Activated CD8-positive, alpha-beta memory T cell treated with anti-CD3 and anti-CD28 coated beads, Interleukin-2, amount 50 U/mL, for 48 hours (primary cell): ENCODE measurements at regions not wholly inside any gene's neighbourhood (a gene's known extent, or its start where the extent isn't known, plus 50 kb on each side); places are given as distances from the start of the nearest gene placed in this dataset.

ENCODE experiments used
- DNase-seq: peaks from one replicate; pipeline ENCODE4 v3.0.0-alpha.2; 2020

DNA sequence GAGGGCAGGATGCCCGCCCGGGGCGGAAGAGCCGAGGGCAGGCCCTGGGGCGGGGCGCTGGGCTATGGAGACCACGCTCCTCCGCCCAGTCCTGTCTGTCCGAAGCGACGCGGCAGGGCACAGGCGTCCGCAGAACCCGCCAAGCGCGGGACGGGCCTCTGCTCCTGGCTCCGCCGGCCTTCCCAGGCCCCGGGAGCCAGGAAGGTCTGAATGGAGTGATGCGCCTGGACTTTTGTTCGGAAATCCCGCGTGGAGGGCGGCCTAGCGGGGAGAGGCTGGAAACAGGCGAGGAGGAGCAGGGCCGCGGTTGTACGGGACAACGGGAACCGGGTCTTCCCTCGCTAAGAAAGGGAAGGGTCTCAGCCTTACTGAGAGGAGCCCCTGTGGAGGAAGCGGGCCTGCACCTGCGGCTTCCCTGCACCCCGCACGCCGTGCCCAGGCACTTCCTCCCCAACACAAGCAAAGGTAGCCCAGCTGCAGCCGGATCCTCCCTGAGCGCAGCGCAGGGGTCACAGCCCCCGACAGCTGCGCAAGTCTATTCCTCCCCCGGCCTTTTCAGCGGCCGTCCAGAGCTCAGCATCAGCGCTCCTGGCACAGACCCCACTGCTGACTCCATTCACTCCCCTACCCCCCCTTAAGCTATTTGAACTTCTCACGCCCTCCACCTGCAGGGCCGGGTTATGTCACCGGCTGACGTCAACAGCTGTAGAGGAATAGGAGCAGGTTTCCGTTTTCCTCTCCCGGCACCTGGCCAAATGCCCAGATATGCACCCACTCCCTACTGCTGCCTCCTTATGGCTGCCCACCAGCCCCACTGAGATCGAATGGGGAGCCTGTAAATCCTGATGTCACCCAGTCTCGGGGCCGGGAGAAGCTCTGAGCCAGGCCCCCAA is 143.2 kb upstream of the RET start:
- DNase-seq, result no peak

DNA sequence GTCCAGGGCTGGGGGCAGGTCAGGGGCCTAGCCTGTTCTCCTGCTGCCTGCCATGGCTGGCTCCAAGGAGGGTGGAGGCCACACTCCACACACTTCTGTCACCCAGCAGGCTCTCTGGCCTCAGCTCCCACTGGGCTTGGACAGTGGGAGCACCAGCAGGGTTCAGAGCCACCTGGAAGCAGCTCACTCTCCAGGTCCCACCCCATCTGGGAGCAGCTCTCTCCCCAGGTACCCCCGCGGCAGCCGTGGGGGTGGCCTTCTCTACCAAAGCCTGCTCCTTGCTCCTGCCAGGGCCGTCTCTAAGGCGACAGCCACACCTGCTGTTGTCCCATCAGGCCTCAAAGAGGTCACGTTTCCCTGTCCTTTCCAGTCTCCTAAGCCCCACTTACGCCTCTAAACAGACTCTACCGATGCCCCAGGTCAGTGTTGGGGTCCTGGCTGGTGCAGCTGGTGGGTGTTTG is 142.5 kb upstream of the RET start:
- no peak for DNase-seq

DNA sequence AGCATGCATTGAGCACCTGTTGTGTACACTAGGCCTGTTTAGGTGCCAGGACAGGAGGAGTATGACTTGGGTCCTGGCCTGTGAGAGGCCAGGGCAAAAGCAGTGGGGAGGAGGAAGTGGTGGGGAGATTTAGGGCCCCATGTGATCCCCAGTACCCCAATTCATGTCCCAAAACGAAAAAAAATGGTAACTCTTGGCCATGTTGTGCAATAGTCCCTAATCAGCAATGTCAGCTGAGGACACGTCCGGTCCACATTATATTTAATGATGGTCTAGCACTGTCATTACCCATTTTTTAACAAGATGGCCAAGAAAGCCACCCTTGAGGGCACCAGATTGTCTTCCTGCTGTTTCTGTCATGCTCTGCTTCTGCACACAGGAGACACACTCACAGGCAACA is 142.0 kb upstream of the RET start:
- DNase-seq, result no peak

DNA sequence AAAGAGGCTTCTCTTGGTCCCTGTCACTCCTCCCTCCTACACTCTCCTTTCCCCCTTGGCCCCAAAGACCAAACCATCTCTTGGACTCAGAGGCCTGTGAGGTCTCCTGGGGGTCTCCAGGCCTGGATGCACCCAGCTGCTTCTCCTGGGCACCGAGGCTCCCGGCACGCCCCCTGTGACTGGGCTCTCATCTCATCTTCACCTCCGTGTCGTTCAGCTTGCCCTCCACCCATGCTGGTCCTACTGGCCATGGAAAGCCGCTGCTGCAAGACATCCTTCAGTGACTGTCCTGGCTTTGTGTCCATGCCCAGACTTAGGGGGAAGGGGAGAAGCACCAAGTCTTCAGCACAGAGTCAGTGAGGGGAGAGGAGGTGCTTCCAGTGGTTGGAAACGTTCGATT is 141.4 kb upstream of the RET start:
- no peak for DNase-seq

DNA sequence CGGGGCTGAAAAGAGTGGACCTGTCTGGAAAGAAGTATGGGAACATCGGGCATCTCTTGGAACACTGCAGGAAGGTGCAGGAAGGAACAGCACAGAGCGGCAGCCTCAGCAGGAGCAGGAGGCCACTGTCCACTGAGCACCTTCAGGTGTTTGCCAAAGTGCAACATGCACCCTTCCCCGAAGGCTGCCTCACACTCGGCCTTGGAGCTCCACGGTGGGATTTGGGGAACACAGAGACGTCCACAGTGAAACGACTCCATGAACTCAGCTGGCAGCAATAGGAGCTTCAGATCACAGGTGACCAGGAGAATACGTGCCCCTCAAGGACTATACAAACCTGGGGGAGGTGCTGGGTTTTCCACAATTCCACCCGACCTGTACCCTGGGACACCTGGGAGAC is 140.3 kb upstream of the RET start:
- DNase-seq, result peak; percentile 20

DNA sequence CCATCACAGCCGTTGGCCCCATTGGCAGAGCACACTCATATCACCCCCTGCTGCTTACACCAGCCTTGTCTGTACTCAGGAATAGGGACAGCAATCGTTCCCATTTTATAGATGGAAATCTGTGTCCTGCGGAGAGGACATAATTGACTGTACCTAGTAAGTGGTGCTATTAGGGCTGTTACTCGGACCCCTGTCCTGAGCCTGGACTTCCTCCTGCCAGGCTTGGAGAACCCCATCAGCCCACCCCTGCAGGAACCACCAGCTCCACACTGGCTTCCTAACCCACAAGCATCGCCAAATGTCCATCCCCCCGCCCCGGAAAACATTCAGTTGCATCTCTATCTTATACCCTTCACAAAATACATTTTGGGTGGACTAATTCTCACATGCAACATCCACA is 139.8 kb upstream of the RET start:
- no peak for DNase-seq

DNA sequence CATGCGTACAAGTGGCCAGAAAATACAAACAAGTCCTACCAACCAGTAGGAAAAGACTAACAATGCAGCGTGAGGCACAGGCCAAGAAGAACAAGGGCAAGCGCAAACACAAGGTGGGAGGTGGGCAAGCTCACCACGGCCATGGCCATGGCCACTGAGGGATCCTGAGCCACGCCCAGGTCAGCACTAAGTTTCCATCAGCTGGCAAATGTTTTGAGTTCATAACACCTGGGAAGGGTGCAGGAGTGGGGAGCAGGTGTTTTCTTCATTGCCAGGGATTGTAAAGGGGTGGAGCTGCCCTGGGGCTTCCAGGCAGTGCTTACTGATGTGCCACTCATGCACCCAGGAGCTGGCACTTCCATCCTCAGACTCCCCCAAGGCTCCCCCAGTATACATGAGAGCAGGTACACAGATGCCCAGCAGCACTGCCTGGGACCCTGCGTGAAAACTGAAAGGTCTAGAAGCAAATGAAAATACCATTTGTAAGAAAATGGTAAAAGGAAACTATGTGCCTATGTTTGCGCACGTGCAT is 139.2 kb upstream of the RET start:
- peak; percentile 28 for DNase-seq

DNA sequence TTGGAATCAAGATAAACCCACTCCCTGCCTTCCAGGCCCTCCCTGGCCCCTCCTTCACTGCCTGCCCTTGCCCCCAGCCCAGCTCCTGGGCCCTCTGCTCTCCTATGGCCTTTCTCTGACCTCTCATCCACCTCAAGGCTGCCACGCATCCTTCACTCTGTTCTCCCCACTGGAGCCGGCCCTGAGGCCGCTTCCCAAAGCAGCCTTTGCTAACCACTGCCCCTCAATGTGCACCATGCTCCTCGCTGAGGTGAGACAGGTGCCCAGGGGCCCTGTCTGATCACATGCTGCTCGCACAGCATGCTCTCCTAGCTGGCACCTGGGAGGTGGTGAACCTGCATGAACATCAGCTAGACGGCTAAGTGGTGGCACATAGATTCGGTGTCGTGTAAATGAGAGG is 138.5 kb upstream of the RET start:
- DNase-seq, result peak; percentile 12

DNA sequence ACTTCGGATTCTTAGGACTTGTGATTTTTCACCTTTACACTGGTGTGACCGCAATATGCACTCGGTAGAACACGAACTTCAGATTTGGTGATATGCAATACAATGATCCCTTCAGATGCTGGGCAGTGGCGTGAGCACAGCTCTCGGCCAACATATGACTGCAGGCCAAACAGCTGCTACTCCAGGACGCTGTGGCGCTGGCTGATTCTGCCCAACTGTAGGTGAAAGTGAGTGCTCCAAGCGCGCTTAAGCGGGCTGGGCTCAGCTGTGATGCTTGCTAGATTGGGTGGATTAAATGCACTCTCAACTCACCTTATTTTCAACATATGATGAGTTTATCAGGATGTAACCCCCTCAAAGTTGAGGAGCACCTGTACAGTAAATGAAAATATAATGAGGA is 137.6 kb upstream of the RET start:
- DNase-seq, result no peak

- DNase-seq, result no peak
These were observed 137.0 kb upstream of the RET start for GRCh38 chr10:42939685-42940366.

DNA sequence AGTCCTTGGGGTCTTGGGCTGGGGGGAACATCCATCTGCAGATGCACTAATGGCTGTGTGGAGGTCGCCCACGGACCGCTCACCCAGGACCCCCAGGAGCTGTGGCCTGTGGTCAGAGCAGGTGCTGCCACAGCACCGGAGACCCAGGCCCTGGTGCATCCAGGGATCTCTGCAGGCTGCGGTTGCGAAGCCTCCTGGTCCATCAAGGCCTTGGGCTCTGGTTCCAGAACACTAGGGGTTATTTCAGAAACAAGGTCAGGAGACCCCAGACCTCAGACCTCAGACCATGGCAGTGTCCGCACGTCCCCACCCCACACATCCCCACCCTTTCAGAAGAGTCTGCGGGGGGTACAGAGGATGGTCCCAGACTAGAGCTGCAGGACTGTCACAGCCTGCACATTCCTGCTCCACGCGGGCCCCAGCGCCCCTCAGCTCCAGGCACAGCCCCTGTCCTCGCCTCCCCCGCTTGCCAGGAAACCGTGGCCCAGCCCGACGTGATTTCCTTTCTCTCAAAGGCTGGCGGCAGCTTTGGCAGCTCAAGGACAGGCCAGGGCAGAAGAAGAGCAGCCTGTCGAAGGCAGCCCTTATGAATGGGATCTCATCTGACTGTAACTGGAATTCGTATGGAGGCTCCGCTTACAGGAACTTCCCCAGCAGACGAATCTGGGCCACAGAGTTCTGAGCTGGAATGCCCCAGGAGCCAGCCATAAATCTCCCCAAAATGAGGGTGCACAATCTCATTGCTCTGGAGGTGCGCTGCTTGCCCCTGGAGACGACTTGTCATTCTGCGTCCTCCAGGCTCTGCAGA is 136.2 kb upstream of the RET start:
- DNase-seq, result peak; percentile 26

- peak; percentile 18 for DNase-seq
These were observed 135.6 kb upstream of the RET start for GRCh38 chr10:42941295-42941644.

GRCh38 chr10:42941790-42942189 is 135.1 kb upstream of the RET start:
- no peak for DNase-seq

DNA sequence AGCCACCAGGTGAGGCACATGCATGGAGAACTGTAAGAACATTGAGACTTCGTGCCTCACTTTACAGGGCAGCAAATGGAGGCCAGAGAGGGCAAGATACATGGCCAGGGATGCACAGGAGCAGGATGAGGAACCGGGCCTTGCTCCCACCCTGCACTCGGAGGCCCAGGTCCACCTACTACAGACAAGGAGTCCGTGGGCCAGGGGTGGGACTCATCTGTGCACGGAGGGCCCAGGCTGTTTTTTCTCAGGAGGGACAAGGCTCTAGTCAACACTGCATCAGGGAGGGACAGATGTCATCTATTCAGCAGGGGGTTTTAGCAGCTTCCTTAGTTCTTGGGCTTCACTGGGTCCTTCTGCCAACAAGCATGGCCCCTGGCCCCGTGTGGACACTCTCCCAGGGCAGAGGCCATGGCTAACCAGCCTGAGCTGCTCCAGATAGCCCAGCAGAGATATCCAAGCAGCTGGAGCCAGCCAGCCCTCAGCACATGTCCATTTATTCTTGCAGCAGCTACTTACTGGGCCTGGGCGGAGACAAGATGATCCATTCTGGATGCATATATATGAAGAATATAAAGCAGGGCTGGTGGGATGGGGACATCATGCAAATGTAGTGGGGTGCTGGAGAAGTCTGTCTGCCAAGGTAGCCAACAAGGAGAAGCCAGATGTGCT is 134.5 kb upstream of the RET start:
- peak; percentile 15 for DNase-seq

DNA sequence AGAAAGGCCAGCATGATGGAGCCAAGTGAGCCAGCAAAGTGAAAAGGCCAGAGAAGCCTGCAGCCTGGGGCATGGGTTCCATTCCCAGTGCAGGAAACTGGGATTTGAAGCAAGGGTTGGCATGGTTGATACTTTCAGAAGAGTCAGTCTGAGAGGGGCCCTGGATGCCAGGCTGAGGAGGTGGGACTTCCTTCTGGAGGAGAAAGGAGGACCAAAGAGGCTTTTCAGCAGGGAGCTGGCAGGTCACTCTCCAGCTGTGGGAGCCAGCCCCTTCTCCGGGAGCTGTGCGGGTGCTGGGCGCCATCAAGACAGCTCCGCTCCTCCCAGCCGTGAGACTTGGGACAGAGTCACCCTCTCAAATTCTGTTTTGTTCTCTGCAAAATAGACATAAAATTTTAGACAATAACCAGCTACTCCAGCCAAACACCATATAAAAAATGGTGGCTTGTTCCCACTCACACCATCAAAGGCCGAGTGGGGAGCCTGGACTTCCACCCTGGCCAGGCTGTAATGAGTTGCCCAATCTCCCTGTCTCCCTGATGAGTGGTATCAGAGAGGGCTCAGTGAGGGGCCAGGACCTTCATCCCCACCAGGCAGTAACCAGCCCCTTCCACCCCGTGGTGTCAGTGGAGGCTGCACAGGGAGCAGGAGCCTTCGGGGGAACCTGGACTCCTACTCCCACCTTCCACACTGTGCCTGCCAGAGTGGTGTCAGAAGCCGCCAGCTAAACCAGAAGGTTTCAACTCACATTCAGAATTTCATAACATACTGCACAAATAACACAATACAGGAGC is 133.6 kb upstream of the RET start:
- peak; percentile 30 for DNase-seq

DNA sequence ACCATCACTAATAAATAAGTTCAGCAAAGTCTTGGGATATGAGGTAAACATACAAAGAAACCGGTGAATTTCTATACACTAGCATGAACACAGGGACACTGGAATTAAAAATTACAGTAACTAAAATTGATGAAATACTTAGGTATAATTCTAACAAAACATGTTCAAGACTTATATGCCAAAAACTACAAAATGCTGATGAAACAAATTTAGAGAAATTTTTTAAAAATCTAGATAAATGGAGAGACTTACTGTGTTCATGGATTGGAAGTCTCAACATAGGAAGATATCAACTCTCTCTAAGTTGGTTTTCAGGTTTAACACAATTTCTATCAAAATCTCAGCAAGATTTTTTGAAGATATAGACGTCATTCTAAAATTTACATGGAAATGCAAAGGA is 128.8 kb upstream of the RET start:
- no peak for DNase-seq

DNA sequence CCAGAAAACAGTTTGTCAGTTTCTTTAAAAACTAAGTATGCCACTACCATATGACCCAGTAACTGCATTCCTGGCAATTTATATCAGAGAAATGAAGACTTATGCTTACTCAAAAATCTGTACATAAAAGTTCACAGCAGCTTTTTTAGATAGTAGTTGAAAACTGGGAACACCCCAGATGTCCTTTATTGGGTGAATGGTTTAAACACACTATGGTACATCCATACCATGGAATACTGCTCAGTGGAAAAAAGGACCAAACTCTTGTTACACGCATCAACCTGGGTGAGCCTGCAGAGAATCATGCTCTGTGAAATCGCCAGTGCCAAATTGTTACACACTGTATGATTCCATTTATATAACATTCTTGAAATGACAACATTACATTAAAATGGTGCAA is 127.6 kb upstream of the RET start:
- no peak for DNase-seq

GRCh38 chr10:42950606-42951485 is 126.0 kb upstream of the RET start:
- DNase-seq, result peak; percentile 13

DNA sequence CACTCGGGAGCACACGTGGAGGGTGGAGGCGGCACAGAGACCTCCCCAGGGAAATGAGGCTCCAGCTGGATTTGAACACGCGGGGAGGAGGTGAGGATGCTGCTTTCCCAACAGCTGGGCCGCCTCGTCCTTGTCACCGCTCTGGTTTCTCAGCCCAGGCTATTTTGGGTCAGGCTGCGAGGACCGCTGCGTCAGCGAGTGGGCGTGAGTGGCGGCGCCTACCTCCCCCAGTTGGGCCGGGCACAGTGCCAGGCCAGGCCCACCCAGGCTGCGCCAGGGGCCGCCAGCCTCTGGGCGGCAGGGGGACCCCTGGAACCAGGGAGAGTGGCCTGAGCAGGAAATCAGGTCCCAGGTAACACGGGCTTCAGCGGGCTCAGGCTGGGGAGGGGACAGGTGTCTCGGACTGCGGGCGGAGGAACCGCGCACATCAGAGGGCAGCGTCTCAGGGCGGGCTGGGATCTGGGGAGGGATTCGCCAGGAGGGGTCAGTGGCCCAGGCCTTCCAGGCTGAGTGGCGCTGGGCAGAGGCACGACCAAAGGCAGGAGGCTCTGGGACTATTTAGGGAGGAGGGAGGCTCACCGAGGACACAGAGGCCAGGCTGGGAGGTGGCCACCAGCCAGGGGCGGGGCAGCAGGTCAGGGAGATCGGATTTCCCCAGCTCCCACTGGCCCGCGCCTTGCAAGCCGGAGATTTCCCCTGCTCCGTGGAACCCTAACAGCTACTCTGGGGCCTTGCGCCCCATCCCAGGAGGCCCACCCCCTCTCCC is 125.2 kb upstream of the RET start:
- peak; percentile 43 for DNase-seq

DNA sequence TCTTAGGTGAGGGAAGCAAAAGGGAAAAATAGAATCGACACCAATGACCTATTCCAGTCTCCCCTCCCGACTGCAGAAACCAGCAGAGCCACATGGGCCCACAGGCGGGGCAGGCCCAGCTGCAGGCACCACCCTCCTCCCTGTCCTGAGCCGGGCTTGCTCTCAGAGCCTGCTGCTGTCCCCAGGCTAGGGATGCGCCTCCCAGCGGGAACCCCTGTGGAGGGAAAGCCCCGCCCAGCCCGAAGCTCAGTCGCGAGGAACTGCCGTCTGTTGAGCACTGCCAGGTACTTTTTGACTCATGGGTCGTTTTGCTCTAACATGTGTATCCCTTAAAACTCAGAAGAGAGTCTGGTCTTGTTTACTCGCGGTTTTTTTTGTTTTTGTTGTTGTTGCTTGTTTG is 124.5 kb upstream of the RET start:
- DNase-seq, result peak; percentile 39
